Neuronal stem cell (in vitro differentiated cells): ENCODE measurements at regions not wholly inside any gene's neighbourhood (a gene's known extent, or its start where the extent isn't known, plus 50 kb on each side); places are given as distances from the start of the nearest gene placed in this dataset.
A peak's percentile ranks its signal among the peaks of the same experiment; 100 is the strongest.

Experiments used
- DNase-seq: peaks from one replicate; pipeline ENCODE4 v3.0.0-alpha.2; 2013; ENCODE audit warnings: low spot score
- H2AFZ ChIP-seq: one replicate; pipeline ENCODE4 v1.6.1; 2013; ENCODE audit warnings: mild to moderate bottlenecking, low read length, inconsistent platforms
- H2AK5ac ChIP-seq: 2 replicates; pipeline ENCODE4 v1.6.1; 2013; ENCODE audit warnings: low read depth, mild to moderate bottlenecking, inconsistent platforms, low read length, moderate library complexity, mixed read lengths
- H2BK120ac ChIP-seq: 2 replicates; pipeline ENCODE4 v1.6.1; 2013; ENCODE audit warnings: low read depth, mild to moderate bottlenecking, inconsistent platforms, low read length, moderate library complexity, mixed read lengths
- H2BK12ac ChIP-seq: one replicate; pipeline ENCODE4 v1.6.1; 2013; ENCODE audit warnings: low read length, inconsistent platforms
- H2BK15ac ChIP-seq: 2 replicates; pipeline ENCODE4 v1.6.1; 2013; ENCODE audit warnings: mild to moderate bottlenecking, low read length, inconsistent platforms, mixed read lengths
- H2BK5ac ChIP-seq: one replicate; pipeline ENCODE4 v1.6.1; 2013; ENCODE audit warnings: inconsistent platforms, mild to moderate bottlenecking, low read length, moderate library complexity
- H3K14ac ChIP-seq: one replicate; pipeline ENCODE4 v1.6.1; 2013; ENCODE audit warnings: low read length, inconsistent platforms
- H3K18ac ChIP-seq: 2 replicates; pipeline ENCODE4 v1.6.1; 2013; ENCODE audit warnings: low read length, inconsistent platforms
- H3K23ac ChIP-seq: 2 replicates; pipeline ENCODE4 v1.6.1; 2013; ENCODE audit warnings: low read depth, mild to moderate bottlenecking, mixed read lengths, low read length, inconsistent platforms; ENCODE audit not compliant: poor library complexity
- H3K27ac ChIP-seq: replicated peaks from 3 replicates; pipeline ENCODE4 v1.5.1; 2013; ENCODE audit warnings: low read length, inconsistent platforms
- H3K27me3 ChIP-seq, 3 experiments: 2 replicates each; pipeline ENCODE4 v1.6.1; 2013; ENCODE audit warnings: low read length in 3 of 3, mild to moderate bottlenecking in 2 of 3, inconsistent platforms in 1 of 3, low read depth in 1 of 3, mixed read lengths in 1 of 3, moderate library complexity in 1 of 3; ENCODE audit not compliant: control insufficient read depth in 3 of 3, insufficient read depth in 3 of 3
- H3K36me3 ChIP-seq, 2 donors: replicated peaks in 1 of 2; 2 replicates each; pipeline ENCODE4 v1.6.1; 2013; ENCODE audit warnings: low read length in 2 of 2; ENCODE audit not compliant: control insufficient read depth in 2 of 2, insufficient read depth in 2 of 2
- H3K4ac ChIP-seq: 2 replicates; pipeline ENCODE4 v1.6.1; 2013; ENCODE audit warnings: inconsistent platforms, mild to moderate bottlenecking, low read length, moderate library complexity
- H3K4me1 ChIP-seq, 2 donors: 1 replicate in 1 of 2; 2 replicates in 1 of 2; pipeline ENCODE4 v1.6.1; 2013; ENCODE audit warnings: low read length in 2 of 2, low read depth in 1 of 2; ENCODE audit not compliant: control insufficient read depth in 2 of 2, insufficient read depth in 1 of 2
- H3K4me2 ChIP-seq: one replicate; pipeline ENCODE4 v1.6.1; 2013; ENCODE audit warnings: mild to moderate bottlenecking, low read length, inconsistent platforms; ENCODE audit not compliant: insufficient read depth, poor library complexity, severe bottlenecking
- H3K4me3 ChIP-seq, 2 donors: 2 replicates each; pipeline ENCODE4 v1.5.1; 2013; ENCODE audit warnings: low read length in 2 of 2, mild to moderate bottlenecking in 2 of 2, inconsistent platforms in 1 of 2, moderate library complexity in 1 of 2
- H3K79me1 ChIP-seq: one replicate; pipeline ENCODE4 v1.6.1; 2013; ENCODE audit warnings: low read depth, mild to moderate bottlenecking, inconsistent platforms, low read length, moderate library complexity
- H3K9ac ChIP-seq: one replicate; pipeline ENCODE4 v1.6.1; 2013; ENCODE audit warnings: mild to moderate bottlenecking, low read depth, low read length, inconsistent platforms; ENCODE audit not compliant: poor library complexity
- H3K9me3 ChIP-seq, 2 donors: replicated peaks in 1 of 2; 2 replicates each; pipeline versions ENCODE3 to v1.6.1; 2013; ENCODE audit warnings: low read length in 2 of 2, mild to moderate bottlenecking in 2 of 2, inconsistent platforms in 1 of 2, low read depth in 1 of 2, mixed read lengths in 1 of 2, moderate library complexity in 1 of 2; ENCODE audit not compliant: control insufficient read depth in 2 of 2, insufficient read depth in 1 of 2
- H4K8ac ChIP-seq: one replicate; pipeline ENCODE4 v1.6.1; 2013; ENCODE audit warnings: low read depth, mild to moderate bottlenecking, inconsistent platforms, low read length, moderate library complexity
- H4K91ac ChIP-seq: one replicate; pipeline ENCODE4 v1.6.1; 2013; ENCODE audit warnings: low read length, low read depth, mild to moderate bottlenecking, inconsistent platforms; ENCODE audit not compliant: poor library complexity
- WGBS, 2 donors: extraction: QIAGEN DNeasy Blood & Tissue Kit; methylation state at CpG; one replicate each; pipeline ENCODE4 v1.1.7; 2013; ENCODE audit warnings: missing lambda C conversion rate in 2 of 2, mixed read lengths in 1 of 2; ENCODE audit not compliant: insufficient read length in 2 of 2, insufficient replicate concordance in 1 of 2; ENCODE audit errors: extremely low coverage in 2 of 2; 5-methylcytosine and 5-hydroxymethylcytosine counted together

DNA sequence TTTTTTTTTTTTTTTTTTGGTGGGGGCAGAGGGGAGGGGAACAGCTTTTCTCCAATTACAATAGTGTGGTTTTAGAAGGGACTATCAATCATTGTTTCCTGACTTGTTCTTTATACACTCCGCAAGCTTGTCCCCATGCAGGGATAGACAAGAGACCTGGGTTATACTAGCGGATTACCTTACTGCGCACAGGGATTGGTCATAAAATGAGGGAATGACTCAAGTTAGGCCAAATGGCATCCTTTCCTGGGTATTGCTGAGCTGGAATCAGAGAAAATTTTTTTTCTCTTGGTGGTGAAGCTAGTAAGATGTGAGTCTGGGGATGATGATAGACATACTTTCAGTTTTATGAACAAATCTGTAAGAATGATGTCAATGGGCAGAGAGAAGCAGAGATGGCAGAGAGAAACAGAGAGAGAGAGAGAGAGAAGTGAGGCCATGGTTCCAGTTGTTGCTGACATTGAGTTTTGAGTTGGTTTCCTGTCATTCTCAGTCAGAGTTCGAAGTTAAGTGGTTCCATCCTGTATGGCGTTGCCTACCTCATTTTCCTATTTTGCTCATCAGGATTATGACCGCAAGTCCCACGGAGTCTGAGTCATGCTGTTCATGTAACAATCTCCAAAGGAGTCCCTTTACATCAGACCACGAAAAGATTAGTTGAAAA lies 59.1 kb upstream of the OTOGL start:
- Histone ChIP-seq H4K91ac (no peak overlapping the region), H3K23ac (no peak overlapping the region), H3K27me3 (no peaks in the 10 kb centered on the region), H3K4ac (no peak overlapping the region), H3K4me1 (peaks cover 0 to 2% of the 10 kb centered on the region in 2 donors), H2BK120ac (no peak overlapping the region), H2BK5ac (no peak overlapping the region), H3K14ac (no peak overlapping the region), H3K36me3 (no peaks in the 10 kb centered on the region), H2BK15ac (no peak overlapping the region), H3K9me3 (no peaks in the 10 kb centered on the region), H3K27ac (no peak overlapping the region), H4K8ac (no peak overlapping the region), H3K9ac (no peak overlapping the region), H2BK12ac (no peak overlapping the region), H3K18ac (no peak overlapping the region), H3K4me3 (no peak overlapping the region), H2AFZ (no peak overlapping the region), H2AK5ac (no peak overlapping the region), H3K79me1 (no peaks in the 10 kb centered on the region), H3K4me2 (no peak overlapping the region)
- no CpG with 5 or more reads among the region's 8 CpGs for WGBS, 2 donors
- no peak for DNase-seq

GRCh38 chr12:80038062-80038560 lies 61.2 kb upstream of the OTOGL start:
- H3K23ac ChIP-seq, result no peak overlapping the region
- DNase-seq, result no peak
- no peak overlapping the region for H3K4me3 ChIP-seq
- no peak overlapping the region for H3K27ac ChIP-seq
- no peak overlapping the region for H4K91ac ChIP-seq
- no peaks in the 10 kb centered on the region for H3K36me3 ChIP-seq
- no peak overlapping the region for H2BK5ac ChIP-seq
- no peak overlapping the region for H3K14ac ChIP-seq
- no peak overlapping the region for H2BK120ac ChIP-seq
- no peak overlapping the region for H3K4ac ChIP-seq
- no peak overlapping the region for H2AFZ ChIP-seq
- no peak overlapping the region for H2BK15ac ChIP-seq
- WGBS, 2 donors, result no CpG with 5 or more reads among the region's 4 CpGs
- peaks cover 0 to 4% of the 10 kb centered on the region in 2 donors for H3K4me1 ChIP-seq
- no peaks in the 10 kb centered on the region for H3K79me1 ChIP-seq
- no peaks in the 10 kb centered on the region for H3K9me3 ChIP-seq
- H3K18ac ChIP-seq, result no peak overlapping the region
- H4K8ac ChIP-seq, result no peak overlapping the region
- no peak overlapping the region for H2BK12ac ChIP-seq
- no peaks in the 10 kb centered on the region for H3K27me3 ChIP-seq
- no peak overlapping the region for H3K9ac ChIP-seq
- no peak overlapping the region for H2AK5ac ChIP-seq
- no peak overlapping the region for H3K4me2 ChIP-seq

- Histone ChIP-seq H3K14ac (no peak overlapping the region), H3K79me1 (no peaks in the 10 kb centered on the region), H3K4ac (no peak overlapping the region), H2BK15ac (no peak overlapping the region), H3K9me3 (no peaks in the 10 kb centered on the region), H3K18ac (no peak overlapping the region), H2AK5ac (no peak overlapping the region), H4K8ac (no peak overlapping the region), H3K27ac (no peak overlapping the region), H3K4me1 (peaks cover 0 to 4% of the 10 kb centered on the region in 2 donors), H3K9ac (no peak overlapping the region), H3K4me2 (no peak overlapping the region), H3K23ac (no peak overlapping the region), H3K36me3 (no peaks in the 10 kb centered on the region), H2AFZ (peak overlapping the region; percentile 28), H2BK5ac (no peak overlapping the region), H2BK120ac (no peak overlapping the region), H3K4me3 (no peak overlapping the region), H4K91ac (no peak overlapping the region), H2BK12ac (no peak overlapping the region), H3K27me3 (no peaks in the 10 kb centered on the region)
- no CpG with 5 or more reads among the region's 2 CpGs for WGBS, 2 donors
- DNase-seq, result no peak
Observed at GRCh38 chr12:80033448-80033847, 65.9 kb upstream of the OTOGL start.

GRCh38 chr12:80032946-80033345 lies 66.4 kb upstream of the OTOGL start:
- no peak overlapping the region for H4K8ac ChIP-seq
- no peak overlapping the region for H2BK12ac ChIP-seq
- no peak overlapping the region for H2BK5ac ChIP-seq
- no peak overlapping the region for H3K27ac ChIP-seq
- no peak overlapping the region for H3K23ac ChIP-seq
- H2AFZ ChIP-seq, result no peak overlapping the region
- H3K14ac ChIP-seq, result no peak overlapping the region
- no peak overlapping the region for H2BK120ac ChIP-seq
- DNase-seq, result no peak
- H3K27me3 ChIP-seq, result no peaks in the 10 kb centered on the region
- no peaks in the 10 kb centered on the region for H3K36me3 ChIP-seq
- no peak overlapping the region for H3K18ac ChIP-seq
- H4K91ac ChIP-seq, result no peak overlapping the region
- H3K4me2 ChIP-seq, result no peak overlapping the region
- no peaks in the 10 kb centered on the region for H3K9me3 ChIP-seq
- H3K4me3 ChIP-seq, result no peak overlapping the region
- peaks cover 0 to 4% of the 10 kb centered on the region in 2 donors for H3K4me1 ChIP-seq
- H3K4ac ChIP-seq, result no peak overlapping the region
- WGBS, 2 donors, result no CpG with 5 or more reads among the region's 1 CpG
- H2BK15ac ChIP-seq, result no peak overlapping the region
- H3K79me1 ChIP-seq, result no peaks in the 10 kb centered on the region
- H2AK5ac ChIP-seq, result no peak overlapping the region
- H3K9ac ChIP-seq, result no peak overlapping the region
